ENCODE measurements at regions not wholly inside any gene's neighbourhood (a gene's known extent, or its start where the extent isn't known, plus 50 kb on each side); places are given as distances from the start of the nearest gene placed in this dataset.

DNA sequence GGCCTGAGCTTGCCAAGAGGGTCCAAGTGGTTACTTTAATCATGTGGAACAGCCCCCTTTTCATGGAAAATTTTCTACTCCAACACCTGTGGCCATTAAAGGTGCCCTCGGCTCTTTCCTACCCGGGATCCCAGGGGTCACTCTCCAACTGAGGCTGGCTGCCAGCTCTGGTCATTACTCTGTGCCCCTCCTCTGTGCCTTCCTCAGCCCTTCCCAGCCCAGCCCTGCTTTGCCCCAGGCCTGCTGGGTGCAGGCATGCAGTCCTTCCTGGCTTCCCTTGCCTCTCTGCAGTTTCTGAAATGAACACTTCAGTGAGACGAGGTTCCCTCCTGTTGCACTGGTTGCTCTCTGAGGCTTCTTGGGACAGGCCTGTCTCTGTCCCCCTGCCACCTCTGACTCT is 951.1 kb upstream of the ZNF722 start:
- TF ChIP-seq, protein P1, sequence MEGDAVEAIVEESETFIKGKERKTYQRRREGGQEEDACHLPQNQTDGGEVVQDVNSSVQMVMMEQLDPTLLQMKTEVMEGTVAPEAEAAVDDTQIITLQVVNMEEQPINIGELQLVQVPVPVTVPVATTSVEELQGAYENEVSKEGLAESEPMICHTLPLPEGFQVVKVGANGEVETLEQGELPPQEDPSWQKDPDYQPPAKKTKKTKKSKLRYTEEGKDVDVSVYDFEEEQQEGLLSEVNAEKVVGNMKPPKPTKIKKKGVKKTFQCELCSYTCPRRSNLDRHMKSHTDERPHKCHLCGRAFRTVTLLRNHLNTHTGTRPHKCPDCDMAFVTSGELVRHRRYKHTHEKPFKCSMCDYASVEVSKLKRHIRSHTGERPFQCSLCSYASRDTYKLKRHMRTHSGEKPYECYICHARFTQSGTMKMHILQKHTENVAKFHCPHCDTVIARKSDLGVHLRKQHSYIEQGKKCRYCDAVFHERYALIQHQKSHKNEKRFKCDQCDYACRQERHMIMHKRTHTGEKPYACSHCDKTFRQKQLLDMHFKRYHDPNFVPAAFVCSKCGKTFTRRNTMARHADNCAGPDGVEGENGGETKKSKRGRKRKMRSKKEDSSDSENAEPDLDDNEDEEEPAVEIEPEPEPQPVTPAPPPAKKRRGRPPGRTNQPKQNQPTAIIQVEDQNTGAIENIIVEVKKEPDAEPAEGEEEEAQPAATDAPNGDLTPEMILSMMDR (IDR thresholded peaks at IDR 0.05), result no peak
- TF ChIP-seq, protein P2, sequence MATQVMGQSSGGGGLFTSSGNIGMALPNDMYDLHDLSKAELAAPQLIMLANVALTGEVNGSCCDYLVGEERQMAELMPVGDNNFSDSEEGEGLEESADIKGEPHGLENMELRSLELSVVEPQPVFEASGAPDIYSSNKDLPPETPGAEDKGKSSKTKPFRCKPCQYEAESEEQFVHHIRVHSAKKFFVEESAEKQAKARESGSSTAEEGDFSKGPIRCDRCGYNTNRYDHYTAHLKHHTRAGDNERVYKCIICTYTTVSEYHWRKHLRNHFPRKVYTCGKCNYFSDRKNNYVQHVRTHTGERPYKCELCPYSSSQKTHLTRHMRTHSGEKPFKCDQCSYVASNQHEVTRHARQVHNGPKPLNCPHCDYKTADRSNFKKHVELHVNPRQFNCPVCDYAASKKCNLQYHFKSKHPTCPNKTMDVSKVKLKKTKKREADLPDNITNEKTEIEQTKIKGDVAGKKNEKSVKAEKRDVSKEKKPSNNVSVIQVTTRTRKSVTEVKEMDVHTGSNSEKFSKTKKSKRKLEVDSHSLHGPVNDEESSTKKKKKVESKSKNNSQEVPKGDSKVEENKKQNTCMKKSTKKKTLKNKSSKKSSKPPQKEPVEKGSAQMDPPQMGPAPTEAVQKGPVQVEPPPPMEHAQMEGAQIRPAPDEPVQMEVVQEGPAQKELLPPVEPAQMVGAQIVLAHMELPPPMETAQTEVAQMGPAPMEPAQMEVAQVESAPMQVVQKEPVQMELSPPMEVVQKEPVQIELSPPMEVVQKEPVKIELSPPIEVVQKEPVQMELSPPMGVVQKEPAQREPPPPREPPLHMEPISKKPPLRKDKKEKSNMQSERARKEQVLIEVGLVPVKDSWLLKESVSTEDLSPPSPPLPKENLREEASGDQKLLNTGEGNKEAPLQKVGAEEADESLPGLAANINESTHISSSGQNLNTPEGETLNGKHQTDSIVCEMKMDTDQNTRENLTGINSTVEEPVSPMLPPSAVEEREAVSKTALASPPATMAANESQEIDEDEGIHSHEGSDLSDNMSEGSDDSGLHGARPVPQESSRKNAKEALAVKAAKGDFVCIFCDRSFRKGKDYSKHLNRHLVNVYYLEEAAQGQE (IDR thresholded peaks at IDR 0.05; ENCODE audit: insufficient read depth in 1 of 2, low read depth in 2 of 2, low read length in 1 of 2), result no peak
- TF ChIP-seq POLR2AphosphoS5 (IDR thresholded peaks at IDR 0.05; ENCODE audit: low read depth, low read length) (no peak), SIN3A (IDR thresholded peaks at IDR 0.05; ENCODE audit: borderline replicate concordance, insufficient read depth, low read depth, low read length) (no peak)
